Upper lobe of left lung (tissue), 4 donors: ENCODE measurements at regions not wholly inside any gene's neighbourhood (a gene's known extent, or its start where the extent isn't known, plus 50 kb on each side); places are given as distances from the start of the nearest gene placed in this dataset.

ENCODE experiments used
- CTCF ChIP-seq, 6 experiments: fragments of 450-650 bp in 4 of 6; fragments of 200-600 bp in 2 of 6; sonication (generic) in 2 of 6; IDR thresholded peaks; one replicate each; pipeline ENCODE4 v1.5.1; 2016 to 2019; ENCODE audit warnings: antibody characterized with exemption in 6 of 6
- EP300 ChIP-seq, 4 donors: sonication (generic); formaldehyde crosslinking; IDR thresholded peaks; one replicate each; pipeline ENCODE4 v1.5.1; 2017; ENCODE audit warnings: antibody characterized with exemption in 4 of 4, control low read depth in 2 of 4
- POLR2A ChIP-seq, 4 donors: fragments of 450-650 bp; IDR thresholded peaks; one replicate each; pipeline ENCODE4 v1.5.1; 2016 to 2017; ENCODE audit warnings: antibody characterized with exemption in 4 of 4, mild to moderate bottlenecking in 2 of 4
- POLR2AphosphoS5 ChIP-seq, 2 donors: sonication (generic); formaldehyde crosslinking; IDR thresholded peaks; one replicate each; pipeline ENCODE4 v1.5.1; 2017; ENCODE audit warnings: antibody characterized with exemption in 2 of 2

DNA sequence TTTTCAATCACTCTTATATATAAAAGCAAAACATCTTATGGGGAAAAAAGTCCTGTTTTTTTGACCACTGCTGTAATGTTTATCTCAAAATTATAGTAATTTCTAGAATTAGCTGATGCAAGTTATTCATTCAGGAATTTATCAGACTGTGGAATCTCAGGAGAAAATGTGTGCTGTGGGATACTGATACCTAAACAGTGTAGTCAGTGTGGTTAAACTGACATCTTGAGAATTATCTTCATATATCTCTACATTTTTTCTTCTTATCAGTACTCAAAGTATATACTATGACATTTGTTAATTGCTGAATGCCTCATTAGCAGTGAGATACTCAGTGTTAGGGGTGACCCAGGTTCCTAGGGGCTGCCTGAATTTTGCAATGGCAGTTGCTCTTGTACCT lies 839.3 kb downstream of the KCNT2 start:
- TF ChIP-seq CTCF (IDR thresholded peaks at IDR 0.05) (no peak), EP300 (IDR thresholded peaks at IDR 0.05) (no peak), POLR2A (IDR thresholded peaks at IDR 0.05) (no peak), POLR2AphosphoS5 (IDR thresholded peaks at IDR 0.05) (no peak)
